AG09309 (cell line): ENCODE measurements at regions not wholly inside any gene's neighbourhood (a gene's known extent, or its start where the extent isn't known, plus 50 kb on each side); places are given as distances from the start of the nearest gene placed in this dataset.
A peak's percentile ranks its signal among the peaks of the same experiment; 100 is the strongest.

Source experiments
- DNase-seq: peaks from one replicate; pipeline ENCODE4 v3.0.0-alpha.2; 2010; ENCODE audit warnings: low read depth
- H3K4me3 ChIP-seq: 2 replicates; pipeline ENCODE4 v1.5.1; 2011; ENCODE audit warnings: mild to moderate bottlenecking, low read depth, low read length, moderate library complexity; ENCODE audit not compliant: control insufficient read depth
- TF ChIP-seq, protein P1 (sequence below): IDR thresholded peaks from 2 replicates; pipeline ENCODE4 v1.5.1; 2011; ENCODE audit warnings: mild to moderate bottlenecking, low read depth, low read length, inconsistent platforms; ENCODE audit not compliant: insufficient read depth, control insufficient read depth; ENCODE audit errors: missing control alignments

DNA sequence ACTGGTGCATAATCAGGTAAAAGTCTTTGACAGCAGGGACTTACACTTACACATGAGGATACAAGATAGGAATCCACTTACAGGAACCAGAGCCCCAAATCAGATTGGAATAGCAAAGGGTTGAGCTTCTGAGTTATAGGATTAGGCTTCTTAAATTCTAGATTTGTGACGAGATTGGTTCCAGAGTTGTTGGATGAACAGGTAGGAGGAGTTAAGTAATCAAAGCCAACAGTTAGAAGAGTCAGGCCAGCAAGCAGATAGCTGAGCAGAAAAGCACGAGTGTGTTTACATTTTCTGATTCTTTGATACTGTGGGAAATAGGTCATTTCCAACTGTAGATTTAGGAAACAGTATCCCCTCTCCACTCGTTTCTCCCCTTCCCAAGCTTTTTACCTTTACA, 167.0 kb downstream of the MDFIC start:
- H3K4me3 ChIP-seq, result no peak overlapping the region
- TF ChIP-seq, protein P1, sequence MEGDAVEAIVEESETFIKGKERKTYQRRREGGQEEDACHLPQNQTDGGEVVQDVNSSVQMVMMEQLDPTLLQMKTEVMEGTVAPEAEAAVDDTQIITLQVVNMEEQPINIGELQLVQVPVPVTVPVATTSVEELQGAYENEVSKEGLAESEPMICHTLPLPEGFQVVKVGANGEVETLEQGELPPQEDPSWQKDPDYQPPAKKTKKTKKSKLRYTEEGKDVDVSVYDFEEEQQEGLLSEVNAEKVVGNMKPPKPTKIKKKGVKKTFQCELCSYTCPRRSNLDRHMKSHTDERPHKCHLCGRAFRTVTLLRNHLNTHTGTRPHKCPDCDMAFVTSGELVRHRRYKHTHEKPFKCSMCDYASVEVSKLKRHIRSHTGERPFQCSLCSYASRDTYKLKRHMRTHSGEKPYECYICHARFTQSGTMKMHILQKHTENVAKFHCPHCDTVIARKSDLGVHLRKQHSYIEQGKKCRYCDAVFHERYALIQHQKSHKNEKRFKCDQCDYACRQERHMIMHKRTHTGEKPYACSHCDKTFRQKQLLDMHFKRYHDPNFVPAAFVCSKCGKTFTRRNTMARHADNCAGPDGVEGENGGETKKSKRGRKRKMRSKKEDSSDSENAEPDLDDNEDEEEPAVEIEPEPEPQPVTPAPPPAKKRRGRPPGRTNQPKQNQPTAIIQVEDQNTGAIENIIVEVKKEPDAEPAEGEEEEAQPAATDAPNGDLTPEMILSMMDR, result no peak
- DNase-seq, result no peak

DNA sequence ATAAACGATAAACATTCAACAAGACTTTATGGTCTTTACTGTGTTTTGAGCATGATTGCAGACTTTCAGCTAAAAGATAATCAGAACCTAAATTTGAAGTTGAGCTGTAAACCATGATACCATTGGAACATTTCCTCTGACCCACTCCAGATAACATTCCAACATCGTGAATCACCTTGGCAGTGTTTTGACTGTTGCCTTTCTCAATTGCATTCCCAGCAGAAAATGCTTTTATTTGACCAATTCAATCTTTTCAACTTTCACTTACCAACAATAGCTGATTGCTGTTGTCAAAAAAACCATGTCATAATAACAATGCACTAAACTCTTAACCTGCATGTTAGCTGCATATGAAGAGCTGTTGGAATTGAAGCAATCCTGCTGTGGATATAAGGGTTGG, 165.5 kb downstream of the MDFIC start:
- DNase-seq, result peak; percentile 57
- TF ChIP-seq, protein P1, result no peak
- H3K4me3 ChIP-seq, result no peak overlapping the region

DNA sequence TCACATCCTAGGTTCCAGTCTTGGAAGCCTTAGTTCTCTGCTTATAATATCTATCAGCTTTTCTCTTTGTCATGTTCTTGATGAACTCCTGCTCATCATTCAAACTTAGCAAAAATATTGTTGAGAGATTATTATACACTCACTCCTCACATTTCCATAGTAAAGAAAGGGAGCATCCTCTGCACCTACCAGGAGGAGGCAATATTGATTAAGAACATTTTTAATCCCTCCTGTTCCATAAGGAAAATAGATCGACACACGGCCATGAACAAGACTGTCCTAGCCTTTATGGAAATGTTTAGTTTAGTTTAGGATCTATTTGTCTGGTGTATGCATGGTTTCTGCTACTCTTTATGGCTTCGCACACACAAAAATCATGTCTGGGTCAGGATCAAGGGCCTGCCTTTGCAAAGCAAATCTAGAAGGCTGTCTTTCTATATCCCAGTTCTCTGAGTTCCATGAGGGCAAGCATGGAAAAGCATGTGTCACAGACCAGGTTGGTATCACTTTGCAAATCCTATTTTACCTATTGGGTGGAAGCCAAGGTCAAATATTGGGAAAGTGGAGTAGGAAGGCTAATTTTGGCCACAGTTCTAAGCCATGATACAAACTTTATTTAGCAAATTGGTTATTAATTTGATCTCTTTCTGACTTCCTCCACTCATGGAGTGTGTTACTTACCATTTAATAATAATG, 164.4 kb downstream of the MDFIC start:
- no peak overlapping the region for H3K4me3 ChIP-seq
- TF ChIP-seq, protein P1, result peak; percentile 3
- no peak for DNase-seq

DNA sequence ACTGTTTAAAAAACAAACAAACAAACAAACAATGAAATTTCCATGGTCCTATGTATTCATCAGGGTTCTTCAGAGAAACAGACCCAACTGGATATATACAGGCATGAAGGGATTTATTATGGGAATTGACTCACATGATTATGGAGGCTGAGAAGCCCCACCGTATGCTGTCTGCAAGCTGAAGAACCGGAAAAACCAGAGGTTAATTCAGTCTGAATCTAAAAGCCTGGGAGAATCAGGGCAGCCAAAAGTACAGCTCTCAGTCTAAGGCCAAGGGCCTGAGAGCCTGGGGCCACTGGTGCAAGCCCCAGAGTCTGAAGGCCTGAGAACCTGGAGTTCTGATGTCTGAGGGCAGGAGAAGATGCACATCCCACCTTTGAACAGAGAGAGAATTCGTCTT, 163.5 kb downstream of the MDFIC start:
- TF ChIP-seq, protein P1, result no peak
- DNase-seq, result no peak

DNA sequence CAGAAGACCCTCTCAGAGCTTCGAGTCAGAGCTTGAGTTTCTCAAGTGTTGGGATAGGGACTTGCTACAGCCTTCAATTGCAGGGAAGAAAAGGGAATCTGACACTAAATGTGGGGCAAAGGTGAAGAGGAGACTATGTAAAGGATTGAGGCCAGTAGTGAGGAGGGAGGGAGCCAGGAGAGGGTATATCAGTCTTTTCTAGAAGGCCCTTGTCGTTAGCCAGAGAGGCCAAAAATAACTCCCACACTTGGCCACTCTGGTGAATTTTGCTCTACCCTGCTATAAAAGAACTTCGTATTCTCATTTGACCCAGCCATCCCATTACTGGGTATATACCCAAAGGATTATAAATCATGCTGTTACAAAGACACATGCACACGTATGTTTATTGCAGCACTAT, 162.0 kb downstream of the MDFIC start:
- H3K4me3 ChIP-seq, result no peak overlapping the region
- TF ChIP-seq, protein P1, result no peak
- DNase-seq, result no peak

More for the DNA sequence above, 163.5 kb downstream of the MDFIC start:
- H3K4me3 ChIP-seq, result no peak overlapping the region

DNA sequence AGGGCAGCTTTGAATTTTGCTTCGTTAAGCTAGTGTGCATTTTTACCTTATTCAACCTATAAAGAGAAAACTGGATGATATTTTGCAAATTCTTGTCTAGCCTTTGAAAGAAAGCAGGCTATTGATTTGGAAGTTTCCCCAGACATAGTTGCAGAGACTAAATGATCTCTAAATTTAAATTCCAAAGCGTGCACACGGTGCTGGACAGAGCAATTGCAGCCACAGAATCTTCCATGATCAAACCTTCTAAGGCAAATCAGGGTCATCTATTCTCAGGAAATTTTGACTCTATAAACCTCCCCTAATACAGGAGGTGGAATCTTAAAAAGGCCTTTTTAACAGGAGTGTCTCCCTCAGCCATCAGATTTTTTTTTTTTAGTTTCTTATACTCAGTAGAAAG, 159.9 kb downstream of the MDFIC start:
- no peak for DNase-seq
- TF ChIP-seq, protein P1, result no peak
- H3K4me3 ChIP-seq, result no peak overlapping the region
